GM12878 (cell line): ENCODE measurements at regions not wholly inside any gene's neighbourhood (a gene's known extent, or its start where the extent isn't known, plus 50 kb on each side); places are given as distances from the start of the nearest gene placed in this dataset.

Source experiments
- ATAC-seq: fragments of 200-7000 bp; cut with Tn5 transposase; 3 replicates; pipeline ENCODE4 v1.9.1; 2020; ENCODE audit warnings: mild to moderate bottlenecking, moderate library complexity
- BruUV-seq: library from RNA; stranded (reverse); fragments of 400-500 nt; replicated peaks from 2 replicates; lab custom pipeline; 2021; lab: Mats Ljungman, UMichigan
- CTCF ChIA-PET: fragments of 300-600 bp; sonication (Branson Sonifier 250); formaldehyde crosslinking; extraction: SDS; loops from one replicate; lab custom pipeline; 2021; ENCODE audit warnings: inconsistent platforms; lab: Yijun Ruan, JAX
- POLR2A ChIA-PET: fragments of 350-600 bp; formaldehyde crosslinking; extraction: SDS; loops from one replicate; lab custom pipeline; 2021; ENCODE audit warnings: inconsistent platforms; lab: Charles Lee
- RAD21 ChIA-PET: fragments of 300-600 bp; sonication (Branson Sonifier 250); formaldehyde crosslinking; loops from one replicate; lab custom pipeline; 2023; ENCODE audit warnings: antibody characterized with exemption; ENCODE audit not compliant: unreplicated experiment; lab: Charles Lee
- SMC1A ChIA-PET: fragments of 300-600 bp; sonication (Branson Sonifier 250); formaldehyde crosslinking; loops from one replicate; lab custom pipeline; 2023; ENCODE audit not compliant: unreplicated experiment, uncharacterized antibody; lab: Charles Lee
- DNase-seq: peaks from one replicate; pipeline ENCODE4 v3.0.0-alpha.2; 2011; ENCODE audit warnings: low read depth, low spot score
- FAIRE-seq: peaks from 3 replicates; lab custom pipeline; 2011; peaks lifted over from hg19 to GRCh38; lab: Jason Lieb, UNC
- H2AFZ ChIP-seq: 2 replicates; pipeline ENCODE4 v1.6.0; 2011; ENCODE audit warnings: low read depth, low read length, control low read depth; ENCODE audit not compliant: control insufficient read depth
- H3K27ac ChIP-seq: 2 replicates; pipeline ENCODE4 v1.5.1; 2011; ENCODE audit warnings: control low read depth; ENCODE audit not compliant: control insufficient read depth, insufficient read depth
- H3K27me3 ChIP-seq, 2 experiments: replicated peaks in 1 of 2; 2 replicates each; pipeline versions ENCODE4 v1.6.0 to v1.6.1; 2011; ENCODE audit warnings: low read length in 1 of 2; ENCODE audit not compliant: control insufficient read depth in 2 of 2, insufficient read depth in 2 of 2
- H3K36me3 ChIP-seq, 2 experiments: 2 replicates each; pipeline ENCODE4 v1.5.1; 2011; ENCODE audit warnings: low read length in 1 of 2; ENCODE audit not compliant: control insufficient read depth in 2 of 2, insufficient read depth in 2 of 2
- H3K4me1 ChIP-seq: 2 replicates; pipeline ENCODE4 v1.6.1; 2011; ENCODE audit warnings: mild to moderate bottlenecking, low read length, moderate library complexity, mixed read lengths; ENCODE audit not compliant: control insufficient read depth, insufficient read depth
- H3K4me2 ChIP-seq: 2 replicates; pipeline ENCODE4 v1.6.0; 2011; ENCODE audit warnings: control low read depth; ENCODE audit not compliant: control insufficient read depth, insufficient read depth
- H3K4me3 ChIP-seq: fragments of 200-600 bp; sonication (generic); 2 replicates; pipeline ENCODE4 v1.5.1; 2016
- H3K79me2 ChIP-seq: 2 replicates; pipeline ENCODE4 v1.6.0; 2011; ENCODE audit warnings: low read length; ENCODE audit not compliant: control insufficient read depth, insufficient read depth
- H3K9ac ChIP-seq: 2 replicates; pipeline ENCODE4 v1.8.0; 2011; ENCODE audit warnings: low read length, control low read depth, mixed read lengths; ENCODE audit not compliant: control insufficient read depth, insufficient read depth
- H3K9me3 ChIP-seq: replicated peaks from 3 replicates; pipeline ENCODE4 v1.5.1; 2011; ENCODE audit warnings: mild to moderate bottlenecking, low read length; ENCODE audit not compliant: control insufficient read depth, insufficient read depth
- H4K20me1 ChIP-seq: 2 replicates; pipeline ENCODE4 v1.6.0; 2011; ENCODE audit not compliant: control insufficient read depth, insufficient read depth
- CREM ChIP-seq: IDR thresholded peaks from 2 replicates; pipeline ENCODE4 v1.6.1; 2014; ENCODE audit warnings: antibody characterized with exemption, low read depth
- DPF2 ChIP-seq: fragments of 450-650 bp; IDR thresholded peaks from 2 replicates; pipeline ENCODE4 v1.6.1; 2017; ENCODE audit warnings: mild to moderate bottlenecking
- FOXM1 ChIP-seq: IDR thresholded peaks from 2 replicates; pipeline ENCODE4 v1.6.1; 2012; ENCODE audit warnings: low read depth, mild to moderate bottlenecking, inconsistent platforms, low read length, moderate library complexity
- GATAD2B ChIP-seq: fragments of 450-650 bp; conservative IDR thresholded peaks from 2 replicates; pipeline ENCODE4 v1.6.1; 2017; ENCODE audit warnings: low read depth, mild to moderate bottlenecking, moderate library complexity
- HDAC6 ChIP-seq: fragments of 200-600 bp; sonication (generic); IDR thresholded peaks from one replicate; pipeline ENCODE4 v1.8.0; 2017; ENCODE audit warnings: antibody characterized with exemption; ENCODE audit not compliant: unreplicated experiment
- NBN ChIP-seq: fragments of 450-650 bp; IDR thresholded peaks from 2 replicates; pipeline ENCODE4 v1.6.1; 2016
- NFXL1 ChIP-seq: fragments of 450-650 bp; IDR thresholded peaks from 2 replicates; pipeline ENCODE4 v1.6.1; 2017; ENCODE audit warnings: antibody characterized with exemption, mild to moderate bottlenecking, borderline replicate concordance
- NR2C2 ChIP-seq: IDR thresholded peaks from 2 replicates; pipeline ENCODE4 v1.6.1; 2011; ENCODE audit warnings: borderline replicate concordance, low read depth; ENCODE audit not compliant: control insufficient read depth, insufficient read length
- NRF1 ChIP-seq: conservative IDR thresholded peaks from 2 replicates; pipeline ENCODE4 v1.6.1; 2011; ENCODE audit warnings: mild to moderate bottlenecking, low read depth, low read length, improper control_type of control experiment
- PAX5 ChIP-seq: IDR thresholded peaks from 2 replicates; pipeline ENCODE4 v1.6.1; 2011; ENCODE audit warnings: low read depth, low read length, borderline replicate concordance
- RAD21 ChIP-seq: IDR thresholded peaks from 2 replicates; pipeline ENCODE4 v1.6.1; 2011; ENCODE audit warnings: mild to moderate bottlenecking, low read depth, low read length, moderate library complexity; ENCODE audit not compliant: insufficient read depth
- SP1 ChIP-seq: IDR thresholded peaks from one replicate; pipeline ENCODE4 v1.6.1; 2011; ENCODE audit warnings: low read depth, low read length
- TCF7 ChIP-seq: IDR thresholded peaks from 2 replicates; pipeline ENCODE4 v1.6.1; 2014; ENCODE audit warnings: antibody characterized with exemption, borderline replicate concordance
- WGBS: methylation state at CpG from one replicate; pipeline ENCODE4 v1.1.6; 2016; ENCODE audit warnings: low lambda C conversion rate; ENCODE audit not compliant: insufficient replicate concordance, insufficient coverage; ENCODE audit errors: missing lambda C conversion rate; 5-methylcytosine and 5-hydroxymethylcytosine counted together
- in situ Hi-C: fragments of 300-500 bp; cut with MboI; formaldehyde crosslinking; loops from 9 replicates; pipeline ENCODE4 v1.14.3; 2018; ENCODE audit warnings: mixed read lengths
- intact Hi-C: fragments of 100-400 bp; cut with micrococcal nuclease; formaldehyde crosslinking; loops from one replicate; pipeline ENCODE4 v1.14.2; 2022; ENCODE audit not compliant: unreplicated experiment
- TF ChIP-seq, protein P1 (sequence below): fragments of 450-650 bp; IDR thresholded peaks from 2 replicates; pipeline ENCODE4 v1.6.1; 2017; ENCODE audit warnings: mild to moderate bottlenecking, low read depth, inconsistent platforms; ENCODE audit not compliant: poor library complexity, severe bottlenecking

DNA sequence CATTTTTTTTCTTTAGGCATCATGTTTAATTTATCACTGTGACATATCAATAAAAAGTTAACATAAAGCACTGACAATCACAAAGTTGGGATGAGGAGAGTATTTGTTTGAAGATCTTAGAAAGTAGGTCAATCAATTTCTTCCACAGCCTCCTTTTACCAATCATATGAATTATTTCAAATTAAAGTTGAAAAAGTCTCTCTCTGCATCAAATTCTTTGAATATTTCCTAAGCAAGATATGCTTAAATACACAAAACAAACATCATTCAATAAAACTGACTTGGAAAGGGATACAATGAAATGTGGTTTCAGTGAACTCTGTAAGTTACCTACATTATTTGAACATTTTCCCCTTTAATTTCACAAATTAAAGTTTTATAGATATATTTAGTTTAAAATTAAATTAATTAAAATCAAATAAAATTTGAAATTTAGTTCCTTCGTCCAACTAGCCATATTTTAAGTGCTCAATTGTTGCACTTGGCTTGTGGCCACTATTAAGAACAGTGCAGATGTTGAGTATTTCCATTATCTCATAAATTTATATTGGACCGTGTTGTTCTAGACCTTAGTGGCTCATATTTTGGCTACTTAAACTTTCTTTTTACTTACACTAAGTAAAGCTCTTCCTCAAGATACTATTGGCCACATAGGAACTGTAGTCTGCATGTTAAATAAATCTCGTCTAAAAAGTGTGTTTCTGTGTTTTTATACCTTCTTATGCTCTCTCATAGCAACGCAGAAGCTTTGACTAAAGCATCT, 949.7 kb upstream of the NUDT12 start:
- POLR2A ChIA-PET: no interaction called here
- Histone ChIP-seq H3K4me2 (no peak overlapping the region), H3K27me3 (no peaks in the 10 kb centered on the region), H3K9me3 (no peaks in the 10 kb centered on the region), H3K36me3 (no peaks in the 10 kb centered on the region), H3K79me2 (no peaks in the 10 kb centered on the region), H3K27ac (no peak overlapping the region), H3K4me3 (no peak overlapping the region), H4K20me1 (no peaks in the 10 kb centered on the region), H3K9ac (no peak overlapping the region), H2AFZ (no peak overlapping the region), H3K4me1 (no peaks in the 10 kb centered on the region)
- no peak for TF ChIP-seq FOXM1
- TF ChIP-seq RAD21: no peak
- TF ChIP-seq GATAD2B: no peak
- no peak for TF ChIP-seq PAX5
- TF ChIP-seq SP1: no peak
- no peak for TF ChIP-seq DPF2
- no peak for TF ChIP-seq NBN
- TF ChIP-seq NFXL1: no peak
- TF ChIP-seq NRF1: no peak
- TF ChIP-seq NR2C2: no peak
- TF ChIP-seq, protein P1, sequence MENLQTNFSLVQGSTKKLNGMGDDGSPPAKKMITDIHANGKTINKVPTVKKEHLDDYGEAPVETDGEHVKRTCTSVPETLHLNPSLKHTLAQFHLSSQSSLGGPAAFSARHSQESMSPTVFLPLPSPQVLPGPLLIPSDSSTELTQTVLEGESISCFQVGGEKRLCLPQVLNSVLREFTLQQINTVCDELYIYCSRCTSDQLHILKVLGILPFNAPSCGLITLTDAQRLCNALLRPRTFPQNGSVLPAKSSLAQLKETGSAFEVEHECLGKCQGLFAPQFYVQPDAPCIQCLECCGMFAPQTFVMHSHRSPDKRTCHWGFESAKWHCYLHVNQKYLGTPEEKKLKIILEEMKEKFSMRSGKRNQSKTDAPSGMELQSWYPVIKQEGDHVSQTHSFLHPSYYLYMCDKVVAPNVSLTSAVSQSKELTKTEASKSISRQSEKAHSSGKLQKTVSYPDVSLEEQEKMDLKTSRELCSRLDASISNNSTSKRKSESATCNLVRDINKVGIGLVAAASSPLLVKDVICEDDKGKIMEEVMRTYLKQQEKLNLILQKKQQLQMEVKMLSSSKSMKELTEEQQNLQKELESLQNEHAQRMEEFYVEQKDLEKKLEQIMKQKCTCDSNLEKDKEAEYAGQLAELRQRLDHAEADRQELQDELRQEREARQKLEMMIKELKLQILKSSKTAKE: no peak
- TF ChIP-seq CREM: no peak
- TF ChIP-seq TCF7: no peak
- no peak for TF ChIP-seq HDAC6
- SMC1A ChIA-PET: interaction anchor here (1.6 kb wide), 1 partner anchor 94 kb away, joined by 3 read pairs; no protein-coding TSS in a partner anchor
- intact Hi-C loops: no loop called here
- ATAC-seq (no peak), FAIRE-seq (no peak), DNase-seq (no peak)
- WGBS: 2% methylated on average over 4 of the region's 4 CpGs
- no TSS peak for BruUV-seq
- CTCF ChIA-PET: no interaction called here
- RAD21 ChIA-PET: no interaction called here
- in situ Hi-C loops: no loop called here
